ENCODE measurements at regions not wholly inside any gene's neighbourhood (a gene's known extent, or its start where the extent isn't known, plus 50 kb on each side); places are given as distances from the start of the nearest gene placed in this dataset.

DNA sequence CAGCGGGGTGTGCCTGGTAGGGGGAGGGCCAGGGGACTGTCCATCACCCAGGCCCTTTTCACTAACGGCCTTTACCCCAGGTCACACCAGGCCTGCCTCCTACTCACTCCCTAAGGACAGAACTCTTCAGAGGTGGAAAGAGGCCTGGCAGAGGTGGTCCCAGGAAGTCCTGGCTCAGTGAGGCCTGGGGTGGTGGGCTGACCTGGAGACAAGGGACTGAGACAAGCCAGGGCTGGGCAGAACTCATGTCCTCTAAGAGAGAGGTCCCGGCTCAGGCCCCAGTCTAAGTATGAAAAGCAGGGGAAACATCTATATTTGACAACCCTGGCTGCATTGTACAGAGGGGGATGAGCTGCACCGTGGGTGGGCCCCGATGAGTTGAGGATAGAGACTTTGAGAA lies 65.9 kb upstream of the TEX51 start:
- TF ChIP-seq, protein P1, sequence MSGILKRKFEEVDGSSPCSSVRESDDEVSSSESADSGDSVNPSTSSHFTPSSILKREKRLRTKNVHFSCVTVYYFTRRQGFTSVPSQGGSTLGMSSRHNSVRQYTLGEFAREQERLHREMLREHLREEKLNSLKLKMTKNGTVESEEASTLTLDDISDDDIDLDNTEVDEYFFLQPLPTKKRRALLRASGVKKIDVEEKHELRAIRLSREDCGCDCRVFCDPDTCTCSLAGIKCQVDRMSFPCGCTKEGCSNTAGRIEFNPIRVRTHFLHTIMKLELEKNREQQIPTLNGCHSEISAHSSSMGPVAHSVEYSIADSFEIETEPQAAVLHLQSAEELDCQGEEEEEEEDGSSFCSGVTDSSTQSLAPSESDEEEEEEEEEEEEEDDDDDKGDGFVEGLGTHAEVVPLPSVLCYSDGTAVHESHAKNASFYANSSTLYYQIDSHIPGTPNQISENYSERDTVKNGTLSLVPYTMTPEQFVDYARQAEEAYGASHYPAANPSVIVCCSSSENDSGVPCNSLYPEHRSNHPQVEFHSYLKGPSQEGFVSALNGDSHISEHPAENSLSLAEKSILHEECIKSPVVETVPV (CRISPR knock-in tag; IDR thresholded peaks at IDR 0.05) = no peak
- no peak for TF ChIP-seq TCF4 (CRISPR knock-in tag; IDR thresholded peaks at IDR 0.05; ENCODE audit: borderline replicate concordance)
- TF ChIP-seq ARNTL (CRISPR knock-in tag; IDR thresholded peaks at IDR 0.05; ENCODE audit: borderline replicate concordance, low read depth) = no peak
- TF ChIP-seq BACH2 (CRISPR knock-in tag; IDR thresholded peaks at IDR 0.05; ENCODE audit: borderline replicate concordance) = no peak
- TF ChIP-seq, protein P2, sequence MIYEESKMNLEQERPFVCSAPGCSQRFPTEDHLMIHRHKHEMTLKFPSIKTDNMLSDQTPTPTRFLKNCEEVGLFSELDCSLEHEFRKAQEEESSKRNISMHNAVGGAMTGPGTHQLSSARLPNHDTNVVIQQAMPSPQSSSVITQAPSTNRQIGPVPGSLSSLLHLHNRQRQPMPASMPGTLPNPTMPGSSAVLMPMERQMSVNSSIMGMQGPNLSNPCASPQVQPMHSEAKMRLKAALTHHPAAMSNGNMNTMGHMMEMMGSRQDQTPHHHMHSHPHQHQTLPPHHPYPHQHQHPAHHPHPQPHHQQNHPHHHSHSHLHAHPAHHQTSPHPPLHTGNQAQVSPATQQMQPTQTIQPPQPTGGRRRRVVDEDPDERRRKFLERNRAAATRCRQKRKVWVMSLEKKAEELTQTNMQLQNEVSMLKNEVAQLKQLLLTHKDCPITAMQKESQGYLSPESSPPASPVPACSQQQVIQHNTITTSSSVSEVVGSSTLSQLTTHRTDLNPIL (CRISPR knock-in tag; IDR thresholded peaks at IDR 0.05; ENCODE audit: low read depth) = no peak
- no peak for TF ChIP-seq ZFP3 (CRISPR knock-in tag; IDR thresholded peaks at IDR 0.05)
- TF ChIP-seq ESRRG (CRISPR knock-in tag; IDR thresholded peaks at IDR 0.05) = no peak
- TF ChIP-seq ZNF8 (CRISPR knock-in tag; IDR thresholded peaks at IDR 0.05) = no peak
- TF ChIP-seq, protein P3, sequence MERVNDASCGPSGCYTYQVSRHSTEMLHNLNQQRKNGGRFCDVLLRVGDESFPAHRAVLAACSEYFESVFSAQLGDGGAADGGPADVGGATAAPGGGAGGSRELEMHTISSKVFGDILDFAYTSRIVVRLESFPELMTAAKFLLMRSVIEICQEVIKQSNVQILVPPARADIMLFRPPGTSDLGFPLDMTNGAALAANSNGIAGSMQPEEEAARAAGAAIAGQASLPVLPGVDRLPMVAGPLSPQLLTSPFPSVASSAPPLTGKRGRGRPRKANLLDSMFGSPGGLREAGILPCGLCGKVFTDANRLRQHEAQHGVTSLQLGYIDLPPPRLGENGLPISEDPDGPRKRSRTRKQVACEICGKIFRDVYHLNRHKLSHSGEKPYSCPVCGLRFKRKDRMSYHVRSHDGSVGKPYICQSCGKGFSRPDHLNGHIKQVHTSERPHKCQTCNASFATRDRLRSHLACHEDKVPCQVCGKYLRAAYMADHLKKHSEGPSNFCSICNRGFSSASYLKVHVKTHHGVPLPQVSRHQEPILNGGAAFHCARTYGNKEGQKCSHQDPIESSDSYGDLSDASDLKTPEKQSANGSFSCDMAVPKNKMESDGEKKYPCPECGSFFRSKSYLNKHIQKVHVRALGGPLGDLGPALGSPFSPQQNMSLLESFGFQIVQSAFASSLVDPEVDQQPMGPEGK (CRISPR knock-in tag; IDR thresholded peaks at IDR 0.05; ENCODE audit: borderline replicate concordance) = no peak
- TF ChIP-seq ZFP30 (CRISPR knock-in tag; IDR thresholded peaks at IDR 0.05) = no peak
- no peak for TF ChIP-seq ZNF70 (CRISPR knock-in tag; IDR thresholded peaks at IDR 0.05)
- TF ChIP-seq OSR1 (CRISPR knock-in tag; IDR thresholded peaks at IDR 0.05) = no peak
- TF ChIP-seq ZNF565 (CRISPR knock-in tag; conservative IDR thresholded peaks at IDR 0.05; ENCODE audit: low read depth) = no peak
- no peak for ATAC-seq

DNA sequence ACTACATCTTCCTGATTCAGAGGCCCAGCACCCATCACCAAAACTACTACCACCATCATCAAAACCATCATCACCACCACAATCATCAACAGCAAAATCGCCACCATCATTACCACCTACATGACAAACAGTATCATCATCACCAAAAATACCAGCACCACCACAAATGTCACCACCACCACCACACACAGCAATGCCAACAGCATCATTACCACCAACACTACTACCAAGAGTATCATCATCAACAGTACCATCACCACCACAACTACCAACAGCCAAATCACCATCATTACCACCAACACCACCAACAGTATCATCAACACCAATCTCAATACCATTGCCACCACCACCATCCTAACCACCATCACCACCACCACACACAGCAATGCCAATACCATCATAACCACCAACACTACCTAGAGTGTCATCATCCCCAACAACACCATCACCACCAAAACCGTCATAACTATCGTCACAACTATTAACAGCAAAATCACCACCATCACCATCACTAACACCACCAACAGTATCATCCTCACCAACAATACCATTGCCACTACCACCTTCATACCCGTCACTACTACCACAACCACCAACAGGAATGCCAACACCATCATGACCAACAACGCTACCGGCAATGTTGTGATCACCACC lies 64.6 kb upstream of the TEX51 start:
- no peak for ATAC-seq
- TF ChIP-seq TCF4 (CRISPR knock-in tag; IDR thresholded peaks at IDR 0.05; ENCODE audit: borderline replicate concordance) (no peak), SNAI2 (CRISPR knock-in tag; IDR thresholded peaks at IDR 0.05) (no peak)

DNA sequence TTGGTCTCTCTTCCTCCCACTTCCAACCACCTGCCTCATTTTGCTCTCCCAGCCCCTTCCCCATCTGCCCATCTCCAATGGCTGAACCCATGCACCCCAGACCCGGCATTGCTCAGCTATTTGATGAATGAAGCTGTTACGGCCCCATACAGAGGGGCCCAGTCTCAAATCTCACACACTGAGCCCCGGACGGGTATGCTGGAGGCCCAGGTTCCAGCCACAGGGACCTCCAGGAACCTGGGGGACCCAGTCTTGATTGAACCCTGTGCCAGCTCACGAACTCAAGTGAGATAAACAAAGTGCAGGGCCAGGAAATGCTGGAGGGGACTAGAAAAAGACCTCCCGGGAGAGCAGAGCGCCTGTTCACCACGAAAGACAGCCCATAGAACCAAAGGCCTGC lies 63.4 kb upstream of the TEX51 start:
- ATAC-seq = no peak
- TF ChIP-seq TOX (CRISPR knock-in tag; IDR thresholded peaks at IDR 0.05; ENCODE audit: borderline replicate concordance) = no peak
- no peak for TF ChIP-seq ZNF70 (CRISPR knock-in tag; IDR thresholded peaks at IDR 0.05)
- TF ChIP-seq, protein P1 (CRISPR knock-in tag; IDR thresholded peaks at IDR 0.05) = no peak
- TF ChIP-seq, protein P2 (CRISPR knock-in tag; IDR thresholded peaks at IDR 0.05; ENCODE audit: low read depth) = no peak
- no peak for TF ChIP-seq PPARA (CRISPR knock-in tag; IDR thresholded peaks at IDR 0.05; ENCODE audit: borderline replicate concordance)
- TF ChIP-seq, protein P4, sequence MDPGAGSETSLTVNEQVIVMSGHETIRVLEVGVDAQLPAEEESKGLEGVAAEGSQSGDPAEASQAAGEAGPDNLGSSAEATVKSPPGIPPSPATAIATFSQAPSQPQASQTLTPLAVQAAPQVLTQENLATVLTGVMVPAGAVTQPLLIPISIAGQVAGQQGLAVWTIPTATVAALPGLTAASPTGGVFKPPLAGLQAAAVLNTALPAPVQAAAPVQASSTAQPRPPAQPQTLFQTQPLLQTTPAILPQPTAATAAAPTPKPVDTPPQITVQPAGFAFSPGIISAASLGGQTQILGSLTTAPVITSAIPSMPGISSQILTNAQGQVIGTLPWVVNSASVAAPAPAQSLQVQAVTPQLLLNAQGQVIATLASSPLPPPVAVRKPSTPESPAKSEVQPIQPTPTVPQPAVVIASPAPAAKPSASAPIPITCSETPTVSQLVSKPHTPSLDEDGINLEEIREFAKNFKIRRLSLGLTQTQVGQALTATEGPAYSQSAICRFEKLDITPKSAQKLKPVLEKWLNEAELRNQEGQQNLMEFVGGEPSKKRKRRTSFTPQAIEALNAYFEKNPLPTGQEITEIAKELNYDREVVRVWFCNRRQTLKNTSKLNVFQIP (CRISPR knock-in tag; IDR thresholded peaks at IDR 0.05; ENCODE audit: borderline replicate concordance, low read depth) = no peak
- no peak for TF ChIP-seq RARB (CRISPR knock-in tag; IDR thresholded peaks at IDR 0.05)
- TF ChIP-seq GLIS3 (CRISPR knock-in tag; IDR thresholded peaks at IDR 0.05) = no peak
